GM19452 (cell line): ENCODE measurements at regions not wholly inside any gene's neighbourhood (a gene's known extent, or its start where the extent isn't known, plus 50 kb on each side); places are given as distances from the start of the nearest gene placed in this dataset.
"Not testable (repeated sequence)": the region's sequence is repeated elsewhere in the genome, so short reads cannot be mapped to it uniquely, and the experiment has no call there.

Source experiments
- ATAC-seq: cut with Tn5 transposase; IDR thresholded peaks from one replicate; pipeline ENCODE4 v1.9.1; 2021; ENCODE audit not compliant: unreplicated experiment

DNA sequence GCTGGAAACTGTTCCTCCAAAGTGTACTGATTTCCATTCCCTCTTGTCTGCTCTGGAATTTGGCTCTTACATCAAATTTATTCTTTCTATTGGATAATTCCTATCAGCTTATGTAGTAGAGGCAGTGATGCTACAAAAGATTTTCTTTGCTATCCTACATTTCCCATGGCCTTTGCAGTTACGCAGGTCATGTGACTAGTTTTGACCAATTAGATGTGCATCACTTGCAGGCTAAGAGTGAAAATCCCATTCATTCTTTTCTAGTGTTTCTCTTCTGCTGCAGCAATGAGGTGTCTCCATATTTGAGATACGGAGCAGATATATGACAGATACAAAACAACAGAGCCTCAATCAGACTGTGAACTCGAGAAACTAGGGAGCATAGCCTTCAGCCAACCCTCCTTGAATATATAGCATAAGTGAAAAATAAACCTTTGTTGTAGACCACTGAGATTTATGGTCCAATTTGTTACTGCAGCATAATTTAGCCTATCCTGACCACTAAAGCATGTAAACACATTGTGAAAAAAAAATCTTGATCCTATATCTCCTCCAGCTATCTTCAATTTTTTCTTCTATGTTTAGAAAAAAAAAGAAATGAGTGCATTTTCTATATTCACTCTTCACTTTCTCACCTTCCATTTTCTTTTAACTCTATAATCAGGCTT, 102.0 kb downstream of the HNMT start:
- ATAC-seq, result no peak

DNA sequence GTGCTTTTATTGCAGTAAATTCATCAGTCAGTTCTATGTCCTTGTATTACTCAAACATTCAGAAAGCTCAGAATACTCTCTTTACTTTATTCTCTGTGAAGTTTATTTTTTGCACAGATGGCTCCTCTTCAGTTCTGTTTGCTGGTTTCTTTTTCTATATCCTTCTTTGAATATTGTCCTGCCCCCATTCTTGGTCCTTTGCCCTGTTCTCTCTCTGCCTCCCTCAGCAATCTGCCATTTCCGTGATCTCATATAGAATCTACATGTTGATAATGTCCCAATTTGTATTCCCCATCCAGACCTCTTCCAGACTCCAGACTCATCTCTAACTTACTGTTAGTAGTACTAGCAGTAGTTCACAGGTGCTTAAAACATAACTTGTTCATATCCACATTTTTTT, 102.6 kb downstream of the HNMT start:
- ATAC-seq, result no peak

DNA sequence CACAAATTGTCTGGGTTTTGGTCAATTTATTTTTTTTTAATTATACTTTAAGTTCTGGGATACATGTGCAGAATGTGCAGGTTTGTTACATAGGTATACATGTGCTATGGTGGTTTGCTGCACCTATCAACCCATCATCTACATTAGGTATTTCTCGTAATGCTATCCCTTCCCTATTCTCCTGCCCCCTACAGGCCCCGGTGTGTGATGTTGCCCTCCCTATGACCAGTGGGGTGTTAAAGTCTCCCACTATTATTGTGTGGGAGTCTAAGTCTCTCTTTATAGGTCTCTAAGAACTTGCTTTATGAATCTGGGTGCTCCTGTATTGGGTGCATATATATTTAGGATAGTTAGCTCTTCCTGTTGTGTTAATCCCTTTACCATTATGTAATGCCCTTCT, 104.4 kb downstream of the HNMT start:
- not testable (repeated sequence) for ATAC-seq

DNA sequence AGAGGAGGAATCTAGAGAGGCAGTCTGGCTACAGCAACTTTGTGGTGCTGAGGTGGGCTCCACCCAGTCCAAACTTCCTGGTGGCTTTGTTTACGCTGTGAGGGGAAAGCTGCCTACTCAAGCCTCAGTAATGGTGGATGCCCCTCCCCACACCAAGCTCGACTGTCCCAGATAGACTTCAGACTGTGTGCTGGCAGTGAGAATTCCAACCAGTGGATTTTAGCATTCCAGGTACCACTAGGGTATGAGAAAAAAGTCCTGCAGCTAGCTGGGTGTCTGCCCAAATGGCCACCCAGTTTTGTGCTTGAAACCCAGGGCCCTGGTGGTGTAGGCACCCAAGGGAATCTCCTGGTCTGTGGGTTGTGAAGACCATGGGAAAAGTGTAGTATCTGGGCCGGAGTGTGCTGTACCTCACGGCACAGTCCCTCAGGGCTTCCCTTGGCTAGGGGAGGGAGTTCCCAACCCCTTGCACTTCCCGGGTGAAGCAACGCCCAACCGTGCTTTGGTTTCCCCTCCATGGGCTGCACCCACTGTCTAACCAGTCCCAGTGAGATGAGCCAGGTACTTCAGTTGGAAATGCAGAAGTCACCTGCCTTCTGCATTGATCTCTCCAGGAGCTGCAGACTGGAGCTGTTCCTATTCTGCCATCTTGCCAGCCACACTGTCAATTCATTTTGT, 106.9 kb downstream of the HNMT start:
- not testable (repeated sequence) for ATAC-seq

DNA sequence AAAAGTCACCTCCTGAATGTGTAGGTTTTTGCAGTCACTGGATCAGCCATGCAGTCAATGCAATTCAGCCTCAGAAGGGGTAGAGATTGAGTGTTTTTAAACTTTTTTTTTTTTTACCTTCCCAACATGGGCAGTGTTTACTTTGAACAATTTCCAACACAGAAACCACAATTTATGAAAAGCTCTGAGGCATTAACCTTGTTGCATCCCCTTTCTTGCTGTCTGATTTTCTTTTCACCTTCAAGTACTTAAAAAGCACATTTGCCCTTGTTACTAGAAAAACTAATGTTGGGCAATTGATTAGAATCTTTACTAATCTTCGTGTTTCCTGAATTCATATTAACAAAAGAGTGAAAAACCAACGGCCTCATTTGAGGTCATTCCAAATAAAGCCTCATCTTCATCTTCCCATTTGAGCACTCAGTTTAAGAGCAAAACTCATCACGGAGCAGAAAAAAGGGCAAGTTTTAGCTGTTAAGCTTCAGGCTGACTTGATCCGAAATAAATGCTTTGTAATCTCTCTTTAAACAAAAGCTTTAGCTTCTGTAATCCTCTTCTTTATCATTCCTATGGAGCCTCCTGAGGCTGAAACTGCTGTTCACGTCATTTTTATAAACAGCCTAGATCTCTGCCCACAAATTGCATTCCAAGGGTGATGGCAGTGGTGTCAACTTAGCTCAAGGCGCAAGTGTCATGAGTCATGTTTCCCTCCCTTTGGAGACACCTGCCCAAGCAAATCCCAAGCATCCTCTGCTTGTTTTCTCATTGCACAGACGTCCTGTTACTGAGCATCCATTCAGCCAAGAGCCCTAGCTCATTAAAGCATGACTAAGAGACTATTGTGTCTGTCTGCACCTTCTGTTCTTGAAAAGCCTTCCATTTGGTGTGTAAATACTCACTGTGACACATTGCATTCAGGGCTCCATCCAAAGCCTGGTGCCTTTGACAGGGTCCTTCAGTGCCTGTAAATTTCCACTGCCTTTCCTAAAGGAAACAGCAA, 107.7 kb downstream of the HNMT start:
- ATAC-seq, result no peak

DNA sequence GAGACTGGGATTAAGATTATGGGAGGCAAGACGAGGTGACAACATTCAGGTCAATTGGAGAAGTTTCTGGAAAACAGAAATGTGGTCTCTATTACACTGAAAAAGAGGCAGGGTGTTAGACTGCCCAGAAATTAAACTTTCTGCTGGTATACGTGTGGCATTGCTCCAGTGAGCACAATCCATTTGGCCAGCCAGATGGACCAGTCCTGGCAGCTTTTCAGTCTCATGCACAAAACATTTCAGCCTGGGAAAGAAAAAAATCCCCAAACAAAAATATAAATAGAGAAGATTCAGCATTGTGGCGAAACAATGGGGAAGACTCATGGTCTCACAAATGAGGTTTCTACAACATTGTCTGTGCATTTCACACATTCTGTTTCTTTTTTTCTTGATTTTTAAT, 113.9 kb downstream of the HNMT start:
- ATAC-seq, result no peak

DNA sequence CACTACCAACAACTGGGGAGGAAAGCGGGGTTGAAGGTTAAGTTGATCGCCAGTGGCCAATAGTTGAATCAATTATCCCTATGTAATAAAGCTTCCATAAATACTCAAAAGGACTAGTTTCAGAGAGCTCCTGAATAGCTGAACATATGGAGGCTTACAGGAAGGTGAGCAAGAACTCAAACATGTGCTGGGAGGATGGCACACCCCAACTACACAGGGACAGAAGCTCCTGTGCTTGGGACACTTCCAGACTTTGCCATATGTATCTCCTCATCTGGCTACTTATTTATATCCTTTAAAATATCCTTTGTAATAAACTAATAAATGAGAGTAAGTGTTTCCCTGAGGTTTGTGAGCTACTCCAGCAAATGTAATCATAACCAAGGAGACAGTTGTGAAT, 115.7 kb downstream of the HNMT start:
- ATAC-seq, result no peak

DNA sequence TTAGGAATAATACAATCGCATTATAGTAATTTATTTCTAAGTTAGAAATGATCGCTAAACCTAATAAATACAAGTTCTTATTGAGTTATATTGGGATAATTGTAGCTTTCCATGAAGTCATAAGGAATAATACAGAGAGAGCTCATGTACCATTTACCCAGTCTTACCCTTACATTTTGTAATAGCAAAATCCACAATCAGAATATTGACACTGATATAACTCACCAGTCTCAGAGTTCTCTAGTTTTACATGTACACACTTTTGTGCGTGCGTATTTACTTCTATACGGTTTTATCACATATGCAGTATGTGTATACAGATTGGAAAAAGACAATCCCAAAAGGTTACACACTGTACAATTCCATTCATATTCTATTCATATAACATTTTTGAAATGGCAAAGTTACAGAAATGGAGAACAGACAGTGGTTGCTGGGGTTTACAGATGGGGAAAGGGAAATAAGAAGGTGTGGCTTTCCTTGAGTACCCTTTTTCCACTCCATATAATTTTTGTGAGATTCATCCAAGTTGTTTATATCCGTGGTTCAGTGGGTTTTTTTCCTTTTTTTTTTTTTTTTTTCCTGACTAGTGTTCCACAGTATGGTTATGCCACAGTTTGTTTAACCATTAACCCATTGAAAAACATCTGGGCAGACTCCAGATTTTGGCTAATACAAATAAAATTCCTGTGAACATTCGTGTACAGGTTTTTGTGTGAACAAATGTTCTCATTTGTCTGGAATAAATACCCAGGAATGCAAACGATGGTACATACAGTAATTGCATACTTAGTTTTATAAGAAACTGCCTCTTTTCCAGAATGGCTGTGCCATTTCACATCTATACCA, 117.2 kb downstream of the HNMT start:
- ATAC-seq, result no peak

DNA sequence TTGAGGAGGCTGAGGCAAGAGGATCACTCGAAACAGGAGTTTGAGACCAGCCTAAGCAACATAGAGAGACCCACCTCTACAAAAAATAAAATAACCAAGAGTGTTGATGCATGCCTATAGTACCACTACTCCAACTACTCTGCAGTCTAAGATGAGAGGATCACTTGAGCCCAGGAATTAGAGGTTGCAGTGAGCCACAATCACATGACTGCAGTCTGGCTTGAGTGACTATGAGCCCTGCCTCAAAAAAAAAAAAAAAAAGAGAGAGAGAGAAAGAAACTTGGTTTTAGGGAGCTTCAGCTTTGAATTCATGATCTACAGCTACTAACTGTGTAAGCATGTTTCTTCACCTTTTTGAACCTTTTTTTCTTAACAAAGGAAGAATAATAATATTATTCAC, 119.9 kb downstream of the HNMT start:
- no peak for ATAC-seq

DNA sequence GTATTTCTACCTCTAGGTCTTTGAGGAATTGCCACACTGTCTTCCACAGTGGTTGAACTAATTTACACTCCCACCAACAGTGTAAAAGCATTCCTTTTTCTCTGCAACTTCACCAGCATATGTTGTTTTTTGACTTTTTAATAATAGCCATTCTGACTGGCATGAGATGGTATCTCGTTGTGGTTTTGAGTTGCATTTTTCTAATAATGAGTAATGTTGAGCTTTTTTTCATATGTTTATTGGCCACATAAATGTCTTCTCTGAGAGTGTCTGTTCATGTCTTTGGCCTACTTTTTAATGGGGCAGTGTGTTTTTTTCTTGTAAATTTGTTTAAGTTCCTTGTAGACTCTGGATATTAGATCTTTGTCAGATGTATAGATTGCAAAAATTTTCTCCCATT, 121.2 kb downstream of the HNMT start:
- ATAC-seq, result not testable (repeated sequence)

DNA sequence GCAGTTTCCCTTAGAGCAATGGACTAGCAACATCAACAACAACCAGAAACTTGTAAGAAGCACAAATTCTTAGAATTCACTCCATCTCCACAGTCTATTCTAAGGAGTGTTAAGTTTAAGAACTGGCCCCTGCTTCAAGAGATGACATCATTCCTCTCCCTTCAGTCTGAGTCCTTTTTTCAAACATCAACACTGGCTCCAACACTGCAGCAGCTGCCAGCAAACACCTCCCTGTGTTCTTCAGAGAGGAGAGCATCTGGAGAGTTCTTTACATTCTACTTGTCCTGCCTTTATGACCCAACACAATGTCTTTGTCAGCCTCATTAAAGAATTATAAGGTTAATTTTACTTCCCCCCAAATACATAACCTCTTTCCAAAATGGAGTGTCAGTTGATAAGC, 122.3 kb downstream of the HNMT start:
- no peak for ATAC-seq

DNA sequence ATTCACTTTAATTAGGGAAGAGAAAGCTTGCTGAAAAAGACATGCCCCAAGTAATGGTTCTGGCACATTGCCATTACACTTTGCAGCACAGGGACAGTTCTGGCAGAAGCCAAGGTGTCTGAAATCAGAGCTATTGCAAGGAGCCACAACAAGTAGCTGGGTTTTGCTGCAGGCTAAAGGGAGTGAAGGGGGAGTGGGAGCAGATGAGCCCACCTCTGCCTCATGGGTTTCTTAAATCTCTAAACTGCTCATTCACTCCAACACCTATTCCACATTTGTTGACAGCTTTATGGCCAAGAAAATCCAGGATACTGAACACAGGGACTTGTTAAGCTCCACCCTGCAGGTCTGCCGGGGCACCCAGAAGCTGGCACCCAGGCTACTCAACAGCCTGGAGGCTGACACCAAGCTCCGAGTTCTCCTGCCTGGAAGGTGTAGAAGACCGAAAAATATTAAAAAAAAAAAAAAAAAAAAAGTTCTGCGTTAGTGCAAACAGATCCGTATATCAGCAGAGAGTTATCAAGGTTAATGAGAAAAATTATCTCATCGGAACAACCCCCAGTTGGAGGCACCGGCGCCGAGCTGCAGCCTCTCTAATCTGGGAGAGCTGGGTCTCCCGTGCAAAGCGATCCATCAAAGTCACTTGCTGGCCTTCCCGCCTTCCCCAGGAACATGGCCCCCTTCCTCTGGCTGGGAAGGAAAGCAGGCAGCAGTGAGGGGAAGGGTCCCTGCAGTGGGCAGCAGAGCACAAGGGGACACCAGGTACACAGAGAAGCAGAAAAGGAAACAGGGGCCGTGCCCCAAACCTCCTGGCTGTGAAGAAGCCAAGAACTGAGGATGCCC, 123.7 kb downstream of the HNMT start:
- ATAC-seq, result no peak

DNA sequence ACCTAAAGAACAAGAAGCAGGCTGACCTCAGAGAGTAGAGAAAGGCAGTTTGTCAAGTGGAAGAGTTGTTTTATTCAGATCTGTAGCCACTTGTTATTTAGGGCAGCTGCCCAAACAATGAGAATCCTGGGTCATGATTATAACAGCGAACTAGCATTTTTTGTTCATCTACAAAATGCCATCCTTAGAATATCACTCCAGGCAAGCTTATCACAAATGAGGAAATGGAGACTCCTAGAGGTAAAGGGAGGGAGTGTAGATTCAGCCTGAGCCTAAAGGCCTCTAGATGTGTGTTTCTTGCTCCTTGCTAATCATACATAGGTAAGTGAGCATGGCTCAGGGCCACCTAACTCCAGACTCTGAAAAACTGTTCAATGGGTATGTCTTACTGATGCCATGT, 126.1 kb downstream of the HNMT start:
- ATAC-seq, result peak; percentile 67

DNA sequence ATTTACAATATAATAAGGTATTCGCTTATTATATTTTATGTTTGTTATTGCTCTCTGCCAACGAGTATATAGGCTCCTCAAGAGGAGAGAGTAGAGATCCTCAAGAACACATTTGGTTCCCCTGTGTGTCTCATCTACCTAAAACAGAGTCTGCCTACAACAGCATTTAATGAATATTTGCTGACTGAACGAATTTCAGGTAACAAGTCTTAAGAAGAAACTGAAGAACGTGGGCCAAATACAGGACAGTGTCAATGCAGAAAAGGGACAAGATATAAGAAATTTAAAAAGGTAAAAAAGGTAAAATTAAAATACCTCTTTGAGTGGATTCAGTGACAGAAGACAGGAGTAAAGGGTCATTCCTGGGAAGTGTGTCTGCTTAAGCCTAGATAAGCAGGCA, 129.2 kb downstream of the HNMT start:
- ATAC-seq, result no peak

DNA sequence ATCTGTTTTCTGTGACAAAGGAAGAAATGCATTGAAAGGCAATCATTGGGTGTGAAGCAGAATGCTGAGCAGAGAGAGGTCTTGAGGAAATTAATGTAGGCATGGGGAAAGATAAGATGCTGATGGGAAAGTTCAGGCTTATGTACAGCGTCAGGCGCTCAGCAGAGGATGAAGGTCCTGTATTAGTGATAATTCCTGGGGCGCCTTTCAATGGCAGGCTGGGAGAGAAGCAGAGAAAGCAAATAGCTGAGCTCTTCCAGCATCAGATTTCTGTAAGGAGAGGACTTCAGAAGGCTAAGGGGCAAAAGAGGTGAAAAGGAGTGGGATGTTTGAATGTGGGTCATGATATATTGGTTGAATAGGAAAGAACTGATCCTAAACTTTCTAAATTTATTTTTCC, 129.8 kb downstream of the HNMT start:
- no peak for ATAC-seq

DNA sequence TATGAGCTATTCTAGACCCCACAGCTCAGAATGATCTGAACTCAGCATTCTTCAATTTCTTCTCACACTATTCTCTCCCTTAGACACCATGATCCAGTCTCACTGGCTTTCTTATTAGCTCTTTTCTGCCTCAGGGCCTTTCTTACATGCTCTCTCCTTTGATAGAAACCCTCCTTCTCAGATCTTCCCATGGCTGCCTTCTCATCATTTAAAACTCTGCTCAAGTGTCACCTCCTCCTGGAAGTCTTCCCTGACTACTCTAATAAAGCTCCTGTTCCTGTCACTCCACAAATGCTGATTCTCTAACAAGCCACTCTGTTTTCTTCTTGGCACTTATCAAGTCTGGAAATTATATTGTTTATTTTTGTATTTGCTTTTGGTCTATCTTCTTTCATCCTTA, 131.1 kb downstream of the HNMT start:
- ATAC-seq, result no peak

DNA sequence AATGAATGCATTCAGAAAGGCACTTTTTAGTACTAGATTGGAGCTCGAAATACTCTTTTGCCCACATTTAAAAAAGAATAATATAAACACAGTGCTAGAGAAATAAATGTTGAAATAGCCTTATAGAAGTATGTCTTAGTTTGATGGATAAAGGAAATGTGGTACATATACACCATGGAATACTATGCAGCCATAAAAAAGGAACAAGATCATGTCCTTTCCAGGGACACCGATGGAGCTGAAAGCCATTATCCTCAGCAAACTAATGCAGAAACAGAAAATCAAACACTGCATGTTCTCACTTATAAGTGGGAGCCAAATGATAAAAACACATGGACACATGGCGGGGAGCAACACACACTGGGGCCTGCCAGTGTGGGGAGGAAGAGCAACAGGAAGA, 135.0 kb downstream of the HNMT start:
- ATAC-seq, result not testable (repeated sequence)

DNA sequence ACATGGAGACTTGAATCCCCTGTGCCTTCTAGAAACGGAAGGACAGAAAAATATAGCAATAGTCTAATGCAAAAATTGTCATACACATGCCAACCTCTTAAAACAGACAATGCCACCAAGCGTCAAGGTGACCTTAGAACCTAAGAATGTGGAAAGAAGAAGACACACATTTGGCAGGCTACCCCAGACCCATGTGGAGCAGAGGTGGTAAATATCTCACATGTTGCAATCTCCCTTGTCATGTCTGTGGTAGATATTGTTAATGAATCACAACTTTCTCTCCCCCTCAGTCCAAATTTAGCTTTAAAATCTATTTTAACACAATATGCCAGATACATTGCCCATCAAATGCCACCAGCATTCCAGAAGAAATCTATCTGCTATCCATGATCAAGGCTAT, 137.4 kb downstream of the HNMT start:
- ATAC-seq, result no peak

DNA sequence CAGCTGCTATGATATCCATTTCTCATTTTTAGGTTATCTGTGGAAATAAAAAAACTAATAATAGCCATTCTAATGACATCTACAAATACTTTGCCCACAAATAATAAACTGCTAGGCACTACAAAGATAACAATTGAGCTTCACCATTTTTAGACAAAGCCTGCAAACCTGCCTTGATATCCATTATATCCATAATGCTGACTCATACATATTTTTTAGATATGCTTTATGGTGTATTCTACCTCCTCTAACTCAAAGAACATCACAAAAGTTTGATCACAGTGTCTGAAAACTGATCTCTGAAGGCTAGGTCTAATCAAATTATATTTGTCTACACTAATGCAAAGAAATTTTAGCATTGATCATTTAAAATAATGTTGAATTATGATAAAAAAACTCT, 138.4 kb downstream of the HNMT start:
- no peak for ATAC-seq

DNA sequence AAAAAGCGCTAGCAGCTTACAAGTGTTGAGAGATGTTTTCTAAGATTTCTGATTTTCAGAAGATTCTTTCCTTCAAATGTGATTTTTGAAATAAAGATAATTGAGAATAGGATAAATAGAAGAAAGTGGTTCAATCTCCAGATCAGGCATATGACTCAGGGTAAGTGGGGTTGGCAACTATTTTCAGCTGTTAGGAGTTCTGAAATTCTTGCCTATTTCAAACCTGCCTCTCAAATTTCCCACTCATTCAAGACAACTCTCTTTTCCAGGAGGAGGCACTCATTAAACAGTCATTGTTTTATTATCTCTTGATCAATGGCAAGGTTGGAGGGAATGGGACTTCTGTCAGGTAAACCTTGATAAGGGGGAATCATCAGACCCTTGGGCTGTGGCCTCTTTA, 138.9 kb downstream of the HNMT start:
- no peak for ATAC-seq
